ENCODE measurements at regions not wholly inside any gene's neighbourhood (a gene's known extent, or its start where the extent isn't known, plus 50 kb on each side); places are given as distances from the start of the nearest gene placed in this dataset.
"Not testable (repeated sequence)": the region's sequence is repeated elsewhere in the genome, so short reads cannot be mapped to it uniquely, and the experiment has no call there.

DNA sequence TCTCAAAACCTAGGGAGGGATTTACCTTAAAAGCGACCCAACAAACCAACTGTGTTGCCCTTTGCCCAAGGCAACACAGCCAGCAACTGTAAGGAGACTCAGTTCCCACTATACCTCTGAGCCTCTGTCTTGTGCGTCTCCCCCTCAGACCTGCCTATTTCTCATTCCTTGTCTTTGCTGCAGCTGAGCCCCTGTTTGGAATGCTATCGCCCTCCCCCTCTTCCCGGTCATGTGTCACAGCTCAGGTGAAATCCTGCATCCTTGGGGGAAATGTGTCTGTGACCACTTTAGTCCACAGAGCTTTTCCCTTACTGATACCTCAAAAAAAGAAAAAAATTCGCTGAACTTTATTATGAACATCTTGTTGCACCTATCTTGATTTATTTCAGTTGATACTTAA is 52.0 kb upstream of the LRIG1 start:
- no peak for DNase-seq

DNA sequence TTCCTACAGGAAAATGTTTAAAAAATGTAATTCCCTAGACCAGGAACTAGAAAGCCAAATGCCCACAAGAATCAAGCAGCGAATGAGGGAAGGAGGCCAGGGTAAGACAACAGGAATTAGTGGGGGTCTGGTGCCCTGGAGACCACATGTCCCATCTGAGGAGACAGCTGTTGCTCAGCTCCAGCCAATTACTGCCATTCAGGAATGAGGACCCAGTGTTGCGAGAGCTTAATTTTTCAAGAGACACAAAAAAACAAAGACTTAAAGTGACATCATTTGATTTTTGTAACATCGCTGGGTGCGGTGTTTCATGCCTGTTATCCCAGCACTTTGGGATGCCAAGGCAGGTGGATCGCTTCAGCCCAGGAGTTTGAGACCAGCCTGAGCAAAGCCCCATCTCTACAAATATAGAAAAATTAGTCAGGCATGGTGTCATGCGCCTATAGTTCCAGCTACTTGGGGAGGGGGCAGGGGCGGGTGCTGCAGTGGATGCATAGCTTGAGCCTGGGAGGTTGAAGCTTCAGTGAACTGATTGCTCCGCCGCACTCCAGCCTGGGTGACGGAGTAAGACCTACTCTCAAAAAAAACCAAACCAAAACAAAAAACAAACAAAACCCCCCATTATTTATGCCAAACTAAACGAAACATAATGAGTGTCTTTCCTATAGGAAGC is 52.8 kb upstream of the LRIG1 start:
- DNase-seq, result no peak

DNA sequence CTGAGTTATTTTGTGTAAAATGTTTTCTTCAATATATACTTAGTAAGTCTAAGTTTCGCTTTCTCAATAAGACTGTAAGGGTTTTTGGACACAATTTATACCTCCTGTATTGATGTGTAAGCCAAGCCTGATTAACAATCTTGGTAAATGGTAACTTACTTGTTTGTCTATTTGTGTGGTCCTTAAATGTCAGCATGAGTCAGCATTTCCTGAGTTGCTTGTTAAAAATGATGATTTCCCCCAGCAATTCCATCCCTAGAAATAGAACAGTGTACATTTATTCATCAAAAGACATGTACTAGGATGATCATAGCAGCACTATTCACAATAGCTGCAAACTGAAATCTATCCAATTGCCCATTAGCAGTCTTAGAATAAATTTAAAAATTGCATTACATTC is 53.4 kb upstream of the LRIG1 start:
- DNase-seq, result no peak

- DNase-seq, result no peak
These were observed 54.5 kb upstream of the LRIG1 start for GRCh38 chr3:66555214-66555844.

GRCh38 chr3:66557170-66557569 is 56.3 kb upstream of the LRIG1 start:
- no peak for DNase-seq

DNA sequence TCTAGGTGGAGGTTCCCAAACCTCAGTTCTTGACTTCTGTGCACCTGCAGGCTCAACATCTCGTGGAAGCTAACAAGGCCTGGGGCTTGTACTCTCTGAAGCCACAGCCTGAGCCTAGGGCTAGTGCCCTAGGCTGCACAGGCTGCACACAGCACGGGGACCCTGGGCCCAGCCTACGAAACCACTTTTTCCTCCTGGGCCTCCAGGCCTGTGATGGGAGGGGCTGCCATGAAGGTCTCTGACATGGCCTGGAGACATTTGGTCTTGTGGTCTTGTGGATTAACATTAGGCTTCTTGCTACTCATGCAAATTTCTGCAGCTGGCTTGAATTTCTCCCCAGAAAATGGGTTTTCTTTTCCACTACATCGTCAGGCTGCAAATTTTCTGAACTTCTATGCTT is 59.1 kb upstream of the LRIG1 start:
- not testable (repeated sequence) for DNase-seq

GRCh38 chr3:66561367-66561766 is 60.5 kb upstream of the LRIG1 start:
- DNase-seq, result no peak

DNA sequence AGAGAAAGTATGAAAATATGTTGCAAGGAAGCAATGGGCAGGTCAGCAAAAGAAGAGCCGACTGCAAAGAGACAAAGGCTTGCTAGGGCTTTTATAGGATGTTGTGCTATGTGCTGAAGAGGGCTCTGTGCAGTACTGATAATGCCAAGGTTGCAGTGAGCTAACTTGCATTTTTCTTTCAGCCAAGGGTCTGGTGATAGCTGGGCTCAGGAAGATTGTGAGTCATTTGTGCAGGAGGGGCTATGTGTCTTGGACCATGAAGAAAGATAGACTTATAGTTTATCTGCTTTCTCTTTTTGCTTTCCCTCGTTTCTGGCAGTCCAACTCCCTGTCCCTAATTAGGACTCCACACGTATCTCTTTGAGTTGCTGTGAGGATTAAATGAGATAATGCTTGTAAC is 64.5 kb upstream of the LRIG1 start:
- DNase-seq, result no peak

DNA sequence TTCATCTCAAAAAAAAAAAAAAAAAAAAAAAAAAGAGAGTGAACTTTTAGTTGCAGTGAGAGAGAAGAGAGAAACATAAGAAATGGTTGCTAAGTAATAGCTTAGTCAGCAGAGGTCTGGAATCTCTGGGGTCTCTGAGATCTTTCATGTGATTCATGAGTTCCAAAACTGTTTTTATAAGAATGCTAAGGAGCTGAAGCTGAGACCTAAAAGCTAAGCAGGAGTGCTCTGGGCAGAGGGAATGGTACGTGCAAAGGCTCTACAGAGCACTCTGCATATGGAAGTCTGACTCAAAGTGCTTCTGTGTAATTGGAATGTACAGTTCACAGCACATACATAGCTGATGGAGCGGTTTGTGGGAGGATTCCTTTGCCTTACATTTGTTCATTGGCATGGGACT is 66.3 kb upstream of the LRIG1 start:
- no peak for DNase-seq

DNA sequence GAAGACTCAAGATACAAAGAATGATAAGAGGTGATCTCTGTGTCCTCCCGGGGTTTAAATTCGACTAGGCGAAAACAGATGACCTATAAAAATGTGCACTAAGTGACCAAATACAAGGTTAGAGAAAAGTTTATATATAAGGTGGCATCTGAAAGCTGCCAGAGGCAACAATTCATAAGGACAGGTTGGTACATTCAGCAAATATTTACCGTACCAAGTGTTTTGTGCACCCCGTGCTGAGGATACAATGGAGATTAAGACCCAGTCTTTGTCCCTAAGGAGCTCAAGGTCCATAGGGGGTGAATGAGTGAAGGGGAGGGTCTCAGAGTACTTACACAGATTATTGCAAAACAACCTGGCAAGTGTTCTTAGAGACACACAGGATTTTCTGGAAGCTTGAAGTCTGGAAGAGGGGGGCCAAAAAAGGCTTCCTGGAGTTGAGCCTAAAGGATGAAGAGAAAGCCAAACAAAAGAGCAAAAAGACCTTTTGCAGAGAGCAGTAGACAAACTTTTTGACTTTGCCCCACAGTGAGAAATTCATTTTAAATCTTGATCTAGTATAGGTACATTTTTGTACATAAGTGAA is 71.4 kb upstream of the LRIG1 start:
- DNase-seq, result no peak

- no peak for DNase-seq
These were observed 72.3 kb upstream of the LRIG1 start for GRCh38 chr3:66572938-66573710.

GRCh38 chr3:66574091-66574490 is 73.3 kb upstream of the LRIG1 start:
- no peak for DNase-seq

GRCh38 chr3:66577426-66578203 is 76.8 kb upstream of the LRIG1 start:
- DNase-seq, result peak in 1 of 3 experiments; percentile 16

DNA sequence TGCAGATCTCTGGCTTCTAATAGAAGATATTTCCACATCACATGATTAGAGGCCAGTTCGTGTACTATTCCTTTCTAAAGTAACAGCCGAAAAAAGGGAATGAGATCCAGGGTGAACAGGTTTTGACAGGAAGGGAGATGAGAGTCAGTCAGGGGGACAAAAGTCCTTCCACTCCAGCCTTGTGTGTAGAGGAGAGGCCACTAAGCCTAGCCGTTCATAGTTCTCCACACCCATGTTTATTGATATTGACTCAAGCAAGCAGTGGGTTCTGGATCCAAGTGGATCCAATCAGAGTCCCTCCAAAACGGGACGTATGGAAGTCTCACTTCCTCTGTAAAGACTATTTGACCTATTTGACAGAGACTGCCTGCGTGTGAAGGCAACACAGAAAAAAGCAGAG is 80.4 kb upstream of the LRIG1 start:
- DNase-seq, result no peak

DNA sequence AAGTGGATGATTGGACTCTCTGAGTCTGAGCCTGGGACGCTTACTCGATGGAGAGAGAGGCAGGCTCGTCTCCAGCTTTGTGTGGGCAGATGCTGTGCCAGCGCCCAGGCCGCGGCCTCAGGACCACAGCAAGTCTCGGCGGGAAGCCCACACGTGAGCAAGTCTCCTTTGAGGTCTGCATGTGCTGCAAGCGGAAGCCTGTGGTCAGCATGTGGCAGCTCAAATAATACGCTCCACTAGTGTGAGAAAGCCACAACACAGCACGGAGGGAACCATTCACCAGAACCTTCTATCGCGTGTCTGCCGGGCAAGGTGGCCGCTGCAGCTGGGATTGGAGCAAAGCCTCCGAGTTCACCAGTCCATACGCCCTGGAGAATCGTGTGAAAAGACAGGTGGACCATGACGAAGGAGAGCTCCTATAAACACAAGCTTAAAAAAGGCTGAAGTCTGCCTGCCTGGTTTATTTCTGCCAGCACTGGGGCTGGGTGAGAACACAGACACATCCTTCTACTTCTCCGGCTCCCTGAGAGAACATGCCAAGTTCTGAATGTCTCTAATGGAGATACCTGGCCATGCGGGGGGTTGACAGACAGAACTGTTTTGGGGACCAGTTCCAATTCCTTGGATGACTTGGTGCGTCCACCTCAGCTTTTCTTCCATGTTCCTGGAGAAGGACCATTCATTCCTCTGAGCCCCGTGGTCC is 82.0 kb upstream of the LRIG1 start:
- no peak for DNase-seq

DNA sequence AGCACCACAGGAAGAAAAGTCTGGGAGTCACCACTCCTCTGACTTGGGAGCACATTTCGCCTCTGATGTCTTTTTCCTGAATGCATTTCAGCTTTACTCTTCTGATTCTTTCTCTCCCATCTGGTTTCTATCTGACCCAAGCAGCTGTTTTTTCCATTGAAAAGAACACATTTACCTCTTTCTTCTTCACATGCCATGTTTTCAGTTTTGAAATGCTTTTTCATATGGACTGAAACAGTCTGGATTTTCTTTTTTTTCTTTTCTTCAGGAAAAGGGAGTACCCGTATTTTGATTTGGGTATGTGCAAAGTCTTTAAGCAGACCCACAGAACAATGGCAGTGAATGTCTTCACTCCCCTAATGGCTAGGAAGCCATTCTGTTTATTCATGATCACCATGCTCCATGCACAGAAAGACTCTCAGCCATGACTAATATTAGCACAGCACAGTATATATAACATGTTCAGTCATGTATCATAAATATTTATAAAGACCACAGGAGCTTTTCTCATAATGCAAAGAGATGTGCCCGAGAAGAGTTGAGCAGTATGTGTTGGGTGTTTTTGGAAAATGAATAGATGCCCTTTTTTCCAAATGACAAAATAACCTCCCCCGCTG is 82.7 kb upstream of the LRIG1 start:
- no peak for DNase-seq

DNA sequence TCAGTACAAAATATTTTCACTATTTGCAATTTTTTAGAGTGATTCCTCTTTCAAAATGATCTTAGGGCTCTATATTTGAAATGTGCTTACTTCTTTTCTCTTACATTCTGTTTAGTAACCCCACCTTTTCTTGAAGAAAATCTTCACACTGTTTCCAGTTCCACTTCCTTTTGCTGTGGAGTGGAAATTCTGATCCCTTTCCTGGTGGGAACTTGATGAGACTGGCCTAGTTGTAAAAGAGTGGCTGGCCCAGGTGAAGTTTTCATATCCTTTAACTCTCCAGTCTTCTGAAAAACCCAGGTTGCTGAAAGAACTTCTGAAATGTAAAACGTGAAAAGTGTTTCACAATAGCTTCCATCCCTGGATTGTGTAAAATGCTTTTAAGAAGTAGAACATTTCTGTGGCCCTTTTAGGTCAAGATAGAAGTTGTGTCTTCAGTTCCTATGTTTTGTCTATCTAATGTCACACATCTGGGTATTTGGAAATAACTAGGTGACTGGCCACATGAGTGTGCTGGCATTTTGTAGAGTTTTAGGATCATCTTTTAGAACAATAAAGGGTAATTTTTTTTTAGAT is 84.8 kb upstream of the LRIG1 start:
- no peak for DNase-seq

DNA sequence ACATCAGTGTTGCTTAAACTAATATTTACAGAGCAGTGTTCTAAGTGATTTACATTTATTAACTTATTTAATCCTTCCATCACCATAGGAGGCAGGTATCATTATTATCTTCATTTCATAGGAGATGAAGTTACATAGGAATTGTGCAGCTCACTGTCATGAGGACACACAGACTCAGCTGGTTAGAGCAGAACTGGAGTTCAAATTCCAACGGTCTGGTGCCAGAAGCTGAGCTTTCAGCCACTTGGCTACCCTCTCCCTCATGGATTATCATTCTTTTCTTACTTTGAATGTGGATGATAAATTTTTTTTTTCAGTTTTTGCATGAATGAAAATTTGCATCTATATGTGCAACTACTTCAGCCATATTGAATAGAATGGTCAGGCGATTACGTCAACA is 86.0 kb upstream of the LRIG1 start:
- DNase-seq, result no peak

- no peak for DNase-seq
These were observed 87.6 kb upstream of the LRIG1 start for GRCh38 chr3:66588340-66588847.

DNA sequence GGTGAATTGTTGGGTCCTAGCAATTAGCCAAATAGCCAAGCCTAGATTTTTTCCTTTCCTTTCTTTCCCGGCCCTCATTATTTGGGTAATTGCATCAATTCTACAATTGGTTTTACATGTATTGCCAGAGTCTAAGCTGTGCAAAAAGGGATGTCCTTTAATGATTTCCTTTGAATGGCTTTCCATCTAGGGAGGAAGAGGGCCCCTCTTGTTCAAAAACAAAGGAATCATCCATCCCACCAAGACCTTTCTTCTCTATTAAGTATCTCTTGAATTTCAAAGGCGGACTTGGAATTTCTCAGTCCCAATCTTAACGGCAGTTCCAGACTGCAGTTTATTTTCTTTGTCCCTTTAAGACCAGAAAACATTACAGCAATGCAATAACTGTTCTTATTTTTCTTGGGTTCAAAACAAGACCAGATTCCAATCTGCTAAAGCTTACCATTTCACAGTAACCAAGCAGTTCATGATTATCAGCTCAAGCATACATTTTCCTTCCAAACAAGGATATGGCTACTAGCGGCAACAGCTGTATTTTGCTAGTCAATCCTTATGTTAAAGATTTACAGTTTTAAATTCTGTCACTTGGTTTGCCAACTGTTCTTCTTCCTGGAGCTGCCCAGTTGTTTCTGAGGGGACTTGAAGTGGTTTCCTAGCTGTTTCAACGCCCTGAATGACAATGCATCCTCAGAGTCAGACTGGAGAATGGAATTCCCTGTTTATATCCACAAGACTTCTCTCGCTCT is 91.4 kb upstream of the LRIG1 start:
- DNase-seq, result no peak

Data from NCI-H1417 (cell line).